ENCODE measurements at regions not wholly inside any gene's neighbourhood (a gene's known extent, or its start where the extent isn't known, plus 50 kb on each side); places are given as distances from the start of the nearest gene placed in this dataset.
"Not testable (repeated sequence)": the region's sequence is repeated elsewhere in the genome, so short reads cannot be mapped to it uniquely, and the experiment has no call there.

DNA sequence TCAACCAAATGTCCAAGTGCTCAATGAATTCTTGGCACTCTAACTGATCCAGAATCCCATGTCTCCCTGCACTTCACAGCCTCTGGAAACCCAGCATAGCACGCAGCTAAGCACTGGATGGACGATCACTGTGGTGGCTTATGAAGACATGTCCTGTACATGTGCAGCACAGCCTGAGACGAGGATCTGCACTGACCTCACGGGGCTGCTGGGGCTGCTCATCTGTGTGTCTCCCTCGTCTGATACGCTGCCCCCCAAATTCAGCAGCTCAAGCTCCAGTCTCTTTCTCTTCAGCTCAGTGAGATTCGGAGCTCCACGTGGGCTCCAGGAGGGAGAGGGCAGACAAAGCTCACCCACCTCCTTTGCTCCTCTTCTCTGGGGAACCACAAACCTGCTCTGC, 126.9 kb downstream of the CPZ start:
- no peak overlapping the region for H3K4me2 ChIP-seq (replicated peaks; ENCODE audit: extremely low read depth, low read length, poor library complexity, severe bottlenecking)
- H3K4me3 ChIP-seq (replicated peaks in 1 of 3; ENCODE audit: low read depth in 2 of 3, low read length in 3 of 3), result no peak overlapping the region
- H3K27ac ChIP-seq (ENCODE audit: low read depth in 1 of 2, low read length in 2 of 2), result no peak overlapping the region
- 90% methylated on average over 7 of the region's 8 CpGs for WGBS (ENCODE audit: insufficient coverage)
- TF ChIP-seq, protein P1, sequence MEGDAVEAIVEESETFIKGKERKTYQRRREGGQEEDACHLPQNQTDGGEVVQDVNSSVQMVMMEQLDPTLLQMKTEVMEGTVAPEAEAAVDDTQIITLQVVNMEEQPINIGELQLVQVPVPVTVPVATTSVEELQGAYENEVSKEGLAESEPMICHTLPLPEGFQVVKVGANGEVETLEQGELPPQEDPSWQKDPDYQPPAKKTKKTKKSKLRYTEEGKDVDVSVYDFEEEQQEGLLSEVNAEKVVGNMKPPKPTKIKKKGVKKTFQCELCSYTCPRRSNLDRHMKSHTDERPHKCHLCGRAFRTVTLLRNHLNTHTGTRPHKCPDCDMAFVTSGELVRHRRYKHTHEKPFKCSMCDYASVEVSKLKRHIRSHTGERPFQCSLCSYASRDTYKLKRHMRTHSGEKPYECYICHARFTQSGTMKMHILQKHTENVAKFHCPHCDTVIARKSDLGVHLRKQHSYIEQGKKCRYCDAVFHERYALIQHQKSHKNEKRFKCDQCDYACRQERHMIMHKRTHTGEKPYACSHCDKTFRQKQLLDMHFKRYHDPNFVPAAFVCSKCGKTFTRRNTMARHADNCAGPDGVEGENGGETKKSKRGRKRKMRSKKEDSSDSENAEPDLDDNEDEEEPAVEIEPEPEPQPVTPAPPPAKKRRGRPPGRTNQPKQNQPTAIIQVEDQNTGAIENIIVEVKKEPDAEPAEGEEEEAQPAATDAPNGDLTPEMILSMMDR (IDR thresholded peaks at IDR 0.05), result no peak
- H3K27me3 Mint-ChIP-seq (ENCODE audit: low read depth in 3 of 3), result peaks cover under 1 to 4% (median 2%) of the 10 kb centered on the region in 3 donors
- H3K27me3 ChIP-seq (ENCODE audit: control insufficient read depth in 2 of 2, insufficient read depth in 2 of 2, low read length in 2 of 2), result no peaks in the 10 kb centered on the region
- H3K4me1 ChIP-seq (ENCODE audit: control insufficient read depth in 1 of 2, insufficient read depth in 2 of 2, low read length in 2 of 2), result no peaks in the 10 kb centered on the region
- no peaks in the 10 kb centered on the region for H3K36me3 ChIP-seq (replicated peaks in 1 of 2; ENCODE audit: control insufficient read depth in 1 of 2, insufficient read depth in 2 of 2, low read length in 2 of 2)
- no peaks in the 10 kb centered on the region for H3K36me3 Mint-ChIP-seq
- peak overlapping the region in 1 of 2 donors; percentile 40 for H3K4me3 Mint-ChIP-seq
- H2AFZ ChIP-seq (ENCODE audit: insufficient read depth, low read depth, low read length, poor library complexity, severe bottlenecking), result no peak overlapping the region
- H3K9me3 Mint-ChIP-seq, result peaks cover 0 to 6% (median 5%) of the 10 kb centered on the region in 7 donors
- peaks cover 0 to 5% of the 10 kb centered on the region in 2 donors for H3K9me3 ChIP-seq (replicated peaks in 1 of 2; ENCODE audit: control insufficient read depth in 1 of 2, insufficient read depth in 1 of 2, low read length in 2 of 2)
- H3K27ac Mint-ChIP-seq, result peak overlapping the region in 1 of 7 donors; percentile 14
- H3K9ac ChIP-seq (ENCODE audit: insufficient read depth, low read length, poor library complexity, severe bottlenecking), result no peak overlapping the region
- intact Hi-C loops (cut with micrococcal nuclease), result no loop called here
- H3K4me1 Mint-ChIP-seq, result no peaks in the 10 kb centered on the region
- no peaks in the 10 kb centered on the region for H4K20me1 ChIP-seq (ENCODE audit: insufficient read depth, low read length)
- H3K79me2 ChIP-seq (ENCODE audit: insufficient read depth, low read length), result no peaks in the 10 kb centered on the region
- DNase-seq, result no peak

DNA sequence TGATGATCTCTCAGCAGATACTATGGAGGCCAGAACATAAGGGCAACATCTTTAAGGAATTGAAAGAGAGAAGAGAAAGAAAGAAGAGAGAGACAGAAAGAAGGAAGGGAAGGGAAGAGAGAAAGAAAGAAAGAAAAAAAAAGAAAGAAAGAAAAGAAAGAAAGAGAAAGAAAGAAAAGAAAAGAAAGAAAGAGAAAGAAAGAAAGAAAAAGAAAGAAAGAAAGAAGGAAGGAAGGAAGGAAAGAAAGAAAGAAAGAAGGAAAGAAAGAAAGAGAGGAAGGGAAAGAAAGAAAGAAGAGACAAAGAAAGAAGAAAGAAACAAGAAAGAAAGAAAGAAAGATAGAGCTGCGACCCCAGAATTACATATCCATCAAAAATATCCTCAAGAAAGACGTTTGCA, 124.9 kb downstream of the CPZ start:
- no CpG with 5 or more reads among the region's 2 CpGs for WGBS (ENCODE audit: insufficient coverage)
- H3K27ac ChIP-seq (ENCODE audit: low read depth in 1 of 2, low read length in 2 of 2); intact Hi-C loops (cut with micrococcal nuclease); H3K4me1 ChIP-seq (ENCODE audit: control insufficient read depth in 1 of 2, insufficient read depth in 2 of 2, low read length in 2 of 2); H3K4me3 ChIP-seq (replicated peaks in 1 of 3; ENCODE audit: low read depth in 2 of 3, low read length in 3 of 3); H3K4me2 ChIP-seq (replicated peaks; ENCODE audit: extremely low read depth, low read length, poor library complexity, severe bottlenecking); H3K27ac Mint-ChIP-seq; H3K4me3 Mint-ChIP-seq; H3K36me3 ChIP-seq (replicated peaks in 1 of 2; ENCODE audit: control insufficient read depth in 1 of 2, insufficient read depth in 2 of 2, low read length in 2 of 2); H3K79me2 ChIP-seq (ENCODE audit: insufficient read depth, low read length); H2AFZ ChIP-seq (ENCODE audit: insufficient read depth, low read depth, low read length, poor library complexity, severe bottlenecking); H3K27me3 ChIP-seq (ENCODE audit: control insufficient read depth in 2 of 2, insufficient read depth in 2 of 2, low read length in 2 of 2); DNase-seq; H3K27me3 Mint-ChIP-seq (ENCODE audit: low read depth in 3 of 3); H3K4me1 Mint-ChIP-seq; H4K20me1 ChIP-seq (ENCODE audit: insufficient read depth, low read length); H3K9ac ChIP-seq (ENCODE audit: insufficient read depth, low read length, poor library complexity, severe bottlenecking); H3K36me3 Mint-ChIP-seq: not testable (repeated sequence)
- H3K9me3 ChIP-seq (replicated peaks in 1 of 2; ENCODE audit: control insufficient read depth in 1 of 2, insufficient read depth in 1 of 2, low read length in 2 of 2), result peaks cover 0 to 18% of the 10 kb centered on the region in 2 donors
- peaks cover 4 to 18% (median 9%) of the 10 kb centered on the region in 7 donors for H3K9me3 Mint-ChIP-seq
